Tibial artery (tissue), 4 donors: ENCODE measurements at regions not wholly inside any gene's neighbourhood (a gene's known extent, or its start where the extent isn't known, plus 50 kb on each side); places are given as distances from the start of the nearest gene placed in this dataset.

Experiments
- DNase-seq, 2 donors: peaks; one replicate each; pipeline ENCODE4 v3.0.0-alpha.2; 2019
- H3K27ac ChIP-seq, 2 donors: fragments of 200-600 bp; sonication (generic) in 1 of 2; 1 replicate in 1 of 2; 2 replicates in 1 of 2; pipeline ENCODE4 v1.5.1; 2018 to 2019; ENCODE audit warnings: mild to moderate bottlenecking in 1 of 2
- H3K27me3 ChIP-seq, 2 donors: fragments of 200-600 bp; sonication (generic) in 1 of 2; one replicate each; pipeline versions ENCODE4 v1.5.1 to v1.6.0; 2016 to 2019
- H3K36me3 ChIP-seq, 3 donors: fragments of 200-600 bp; sonication (generic) in 2 of 3; one replicate each; pipeline ENCODE4 v1.5.1; 2016 to 2019; ENCODE audit warnings: mild to moderate bottlenecking in 2 of 3
- H3K4me1 ChIP-seq, 4 donors: fragments of 200-600 bp; sonication (generic) in 2 of 4; 1 replicate in 3 of 4; 2 replicates in 1 of 4; pipeline ENCODE4 v1.5.1; 2016 to 2019
- H3K4me3 ChIP-seq, 2 donors: fragments of 200-600 bp; sonication (generic) in 1 of 2; 1 replicate in 1 of 2; 2 replicates in 1 of 2; pipeline ENCODE4 v1.5.1; 2018 to 2019; ENCODE audit warnings: mild to moderate bottlenecking in 2 of 2
- H3K9me3 ChIP-seq, 3 donors: fragments of 200-600 bp; sonication (generic) in 1 of 3; one replicate each; pipeline ENCODE4 v1.5.1; 2016 to 2019
- intact Hi-C: fragments of 100-400 bp; cut with DNase I; formaldehyde crosslinking; loops from one replicate; pipeline ENCODE4 v1.15.0; 2023; ENCODE audit warnings: low total_unique reads
- TF ChIP-seq, protein P1 (sequence below), 2 experiments: fragments of 200-600 bp in 1 of 2; fragments of 450-650 bp in 1 of 2; IDR thresholded peaks; one replicate each; pipeline ENCODE4 v1.5.1; 2017 to 2019; ENCODE audit warnings: antibody characterized with exemption in 2 of 2, mild to moderate bottlenecking in 1 of 2, moderate library complexity in 1 of 2

GRCh38 chr13:107860284-107860683 lies 355.1 kb downstream of the LIG4 start:
- DNase-seq, result no peak
- TF ChIP-seq, protein P1, sequence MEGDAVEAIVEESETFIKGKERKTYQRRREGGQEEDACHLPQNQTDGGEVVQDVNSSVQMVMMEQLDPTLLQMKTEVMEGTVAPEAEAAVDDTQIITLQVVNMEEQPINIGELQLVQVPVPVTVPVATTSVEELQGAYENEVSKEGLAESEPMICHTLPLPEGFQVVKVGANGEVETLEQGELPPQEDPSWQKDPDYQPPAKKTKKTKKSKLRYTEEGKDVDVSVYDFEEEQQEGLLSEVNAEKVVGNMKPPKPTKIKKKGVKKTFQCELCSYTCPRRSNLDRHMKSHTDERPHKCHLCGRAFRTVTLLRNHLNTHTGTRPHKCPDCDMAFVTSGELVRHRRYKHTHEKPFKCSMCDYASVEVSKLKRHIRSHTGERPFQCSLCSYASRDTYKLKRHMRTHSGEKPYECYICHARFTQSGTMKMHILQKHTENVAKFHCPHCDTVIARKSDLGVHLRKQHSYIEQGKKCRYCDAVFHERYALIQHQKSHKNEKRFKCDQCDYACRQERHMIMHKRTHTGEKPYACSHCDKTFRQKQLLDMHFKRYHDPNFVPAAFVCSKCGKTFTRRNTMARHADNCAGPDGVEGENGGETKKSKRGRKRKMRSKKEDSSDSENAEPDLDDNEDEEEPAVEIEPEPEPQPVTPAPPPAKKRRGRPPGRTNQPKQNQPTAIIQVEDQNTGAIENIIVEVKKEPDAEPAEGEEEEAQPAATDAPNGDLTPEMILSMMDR (IDR thresholded peaks at IDR 0.05), result no peak
- intact Hi-C loops, result no loop called here
- H3K27me3 ChIP-seq, result peaks cover 0 to 8% of the 10 kb centered on the region in 2 donors
- no peaks in the 10 kb centered on the region for H3K4me1 ChIP-seq
- no peaks in the 10 kb centered on the region for H3K9me3 ChIP-seq
- H3K36me3 ChIP-seq, result no peaks in the 10 kb centered on the region
- no peak overlapping the region for H3K27ac ChIP-seq
- H3K4me3 ChIP-seq, result no peak overlapping the region

DNA sequence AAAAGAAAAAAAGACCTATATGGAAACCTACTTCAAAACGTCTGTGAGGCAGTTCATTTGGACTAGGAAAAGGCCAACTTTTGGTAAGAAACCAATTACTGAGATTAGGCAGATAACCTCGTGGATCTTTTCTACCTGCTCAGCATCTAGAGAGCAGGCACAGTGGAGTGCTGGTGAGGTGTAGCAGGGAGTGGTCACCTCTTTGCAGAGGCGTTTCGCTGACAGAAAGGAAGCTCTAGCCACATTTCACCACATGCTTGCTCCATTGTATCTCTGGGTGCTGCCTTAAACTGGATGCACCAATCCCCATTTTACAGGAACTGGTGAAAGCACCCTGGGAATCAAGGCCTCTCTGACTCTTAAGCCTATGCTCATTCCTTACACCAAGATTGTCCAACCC lies 360.5 kb downstream of the LIG4 start:
- H3K4me1 ChIP-seq, result no peaks in the 10 kb centered on the region
- DNase-seq, result no peak
- H3K27ac ChIP-seq, result no peak overlapping the region
- TF ChIP-seq, protein P1 (IDR thresholded peaks at IDR 0.05), result no peak
- H3K27me3 ChIP-seq, result no peaks in the 10 kb centered on the region
- no peaks in the 10 kb centered on the region for H3K36me3 ChIP-seq
- no peaks in the 10 kb centered on the region for H3K9me3 ChIP-seq
- intact Hi-C loops, result no loop called here
- H3K4me3 ChIP-seq, result no peak overlapping the region

DNA sequence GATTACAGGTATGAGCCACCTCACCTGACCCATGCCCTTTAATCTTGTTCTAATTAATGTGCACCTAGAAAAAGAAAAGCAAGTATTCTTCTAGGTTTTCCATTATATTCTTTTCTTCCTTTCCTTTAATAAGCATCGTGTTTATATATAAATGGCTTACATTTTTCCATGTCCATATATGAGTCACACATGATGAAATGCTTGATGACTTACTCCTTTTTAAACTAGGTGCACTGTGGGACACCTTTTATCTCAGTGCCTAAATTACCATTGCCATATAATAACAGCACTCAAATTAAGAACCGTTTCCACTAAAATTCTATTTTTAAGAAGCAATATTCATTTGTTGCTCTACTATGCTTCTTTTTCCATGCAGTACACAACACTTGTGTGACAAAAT lies 363.3 kb downstream of the LIG4 start:
- TF ChIP-seq, protein P1 (IDR thresholded peaks at IDR 0.05), result no peak
- no peak for DNase-seq
- no peaks in the 10 kb centered on the region for H3K4me1 ChIP-seq

GRCh38 chr13:107851670-107852069 lies 363.7 kb downstream of the LIG4 start:
- Histone ChIP-seq H3K9me3 (no peaks in the 10 kb centered on the region), H3K4me3 (no peak overlapping the region)
- no peak for DNase-seq

More for the DNA sequence above, 363.3 kb downstream of the LIG4 start:
- H3K4me3 ChIP-seq, result no peak overlapping the region
- no peaks in the 10 kb centered on the region for H3K36me3 ChIP-seq
- intact Hi-C loops, result no loop called here
- H3K27me3 ChIP-seq, result no peaks in the 10 kb centered on the region
- no peak overlapping the region for H3K27ac ChIP-seq
- H3K9me3 ChIP-seq, result no peaks in the 10 kb centered on the region

GRCh38 chr13:107847406-107847805 lies 367.9 kb downstream of the LIG4 start:
- no peak overlapping the region for H3K4me3 ChIP-seq
- H3K27me3 ChIP-seq, result no peaks in the 10 kb centered on the region
- intact Hi-C loops, result no loop called here
- H3K4me1 ChIP-seq, result no peaks in the 10 kb centered on the region
- DNase-seq, result no peak
- no peaks in the 10 kb centered on the region for H3K9me3 ChIP-seq
- no peaks in the 10 kb centered on the region for H3K36me3 ChIP-seq
- TF ChIP-seq, protein P1 (IDR thresholded peaks at IDR 0.05), result no peak
- no peak overlapping the region for H3K27ac ChIP-seq

More at GRCh38 chr13:107851670-107852069, 363.7 kb downstream of the LIG4 start:
- H3K27ac ChIP-seq, result no peak overlapping the region
- TF ChIP-seq, protein P1 (IDR thresholded peaks at IDR 0.05), result no peak
- no peaks in the 10 kb centered on the region for H3K4me1 ChIP-seq
- no peaks in the 10 kb centered on the region for H3K27me3 ChIP-seq
- H3K36me3 ChIP-seq, result no peaks in the 10 kb centered on the region
- intact Hi-C loops, result no loop called here

- TF ChIP-seq, protein P1 (IDR thresholded peaks at IDR 0.05), result no peak
- Histone ChIP-seq H3K36me3 (no peaks in the 10 kb centered on the region), H3K27ac (no peak overlapping the region), H3K9me3 (no peaks in the 10 kb centered on the region), H3K27me3 (no peaks in the 10 kb centered on the region), H3K4me1 (no peaks in the 10 kb centered on the region), H3K4me3 (no peak overlapping the region)
- intact Hi-C loops, result no loop called here
- no peak for DNase-seq
Measured at GRCh38 chr13:107846642-107847041, 368.7 kb downstream of the LIG4 start.
